ENCODE measurements at regions not wholly inside any gene's neighbourhood (a gene's known extent, or its start where the extent isn't known, plus 50 kb on each side); places are given as distances from the start of the nearest gene placed in this dataset.

GRCh38 chrX:17299206-17299605 is 75.8 kb upstream of the NHS start:
- Histone ChIP-seq H3K4me3 (ENCODE audit: extremely low read depth in 1 of 4, insufficient read depth in 2 of 4, low read depth in 3 of 4, low read length in 4 of 4) (no peak overlapping the region), H3K79me2 (ENCODE audit: control insufficient read depth in 1 of 2, insufficient read depth in 2 of 2, low read length in 2 of 2) (no peaks in the 10 kb centered on the region), H4K8ac (ENCODE audit: extremely low read depth, insufficient read depth, low read length) (no peak overlapping the region), H4K5ac (ENCODE audit: insufficient read length, low read depth, low read length) (no peak overlapping the region), H3K14ac (ENCODE audit: insufficient read length) (no peak overlapping the region), H2BK5ac (ENCODE audit: low read depth, low read length) (no peak overlapping the region), H4K20me1 (replicated peaks in 1 of 2; ENCODE audit: control insufficient read depth in 1 of 2, insufficient read depth in 2 of 2, low read length in 2 of 2) (no peaks in the 10 kb centered on the region), H3K23me2 (ENCODE audit: low read depth, low read length) (no peaks in the 10 kb centered on the region), H3K27ac (ENCODE audit: low read depth, low read length) (no peak overlapping the region), H3K9ac (replicated peaks in 1 of 4; ENCODE audit: extremely low read depth in 1 of 4, low read depth in 3 of 4, low read length in 3 of 4) (no peak overlapping the region), H2AK5ac (ENCODE audit: low read depth, low read length) (no peak overlapping the region), H3K56ac (replicated peaks; ENCODE audit: insufficient read length, low read depth, low read length) (no peak overlapping the region), H3K27me3 (replicated peaks in 1 of 4; ENCODE audit: control insufficient read depth in 3 of 4, extremely low read depth in 1 of 4, insufficient read depth in 3 of 4, low read length in 3 of 4) (no peaks in the 10 kb centered on the region), H3K79me1 (ENCODE audit: low read depth, low read length) (no peaks in the 10 kb centered on the region), H3K9me3 (ENCODE audit: insufficient read depth in 2 of 2, low read depth in 1 of 2, low read length in 1 of 2) (no peaks in the 10 kb centered on the region), H3K4ac (replicated peaks; ENCODE audit: insufficient read length, low read depth, low read length) (no peak overlapping the region), H2BK15ac (ENCODE audit: low read length) (no peak overlapping the region), H3K4me2 (ENCODE audit: insufficient read depth in 1 of 2, low read depth in 2 of 2, low read length in 2 of 2) (no peak overlapping the region), H2BK20ac (ENCODE audit: low read length) (no peak overlapping the region), H3K23ac (ENCODE audit: insufficient read length) (no peak overlapping the region), H3K18ac (ENCODE audit: extremely low read depth, low read length) (no peak overlapping the region), H2AFZ (ENCODE audit: low read length) (no peak overlapping the region), H3K36me3 (ENCODE audit: control insufficient read depth in 2 of 4, insufficient read depth in 4 of 4, low read length in 3 of 4) (no peaks in the 10 kb centered on the region), H2BK120ac (replicated peaks; ENCODE audit: low read depth, low read length) (no peak overlapping the region), H4K91ac (replicated peaks; ENCODE audit: insufficient read length, low read length) (no peak overlapping the region), H2BK12ac (ENCODE audit: low read depth, low read length) (no peak overlapping the region), H3K4me1 (replicated peaks in 1 of 4; ENCODE audit: control insufficient read depth in 3 of 4, insufficient read depth in 4 of 4, low read length in 3 of 4) (no peaks in the 10 kb centered on the region)
- ChIA-PET CTCF (ENCODE audit: partially characterized antibody) (interaction anchor here (1.0 kb wide), 1 partner anchor 33 kb away, joined by 3 read pairs; no protein-coding TSS in a partner anchor), POLR2A (ENCODE audit: partially characterized antibody) (no interaction called here)
- no peak for FAIRE-seq
- 96% methylated on average over 5 of the region's 5 CpGs; no CpG with 5 or more reads in 1 of the 2 experiments for WGBS, 2 experiments (ENCODE audit: extremely low coverage in 1 of 2, insufficient coverage in 1 of 2, insufficient read length in 1 of 2, insufficient replicate concordance in 2 of 2, low coverage in 1 of 2, low lambda C conversion rate in 2 of 2, missing lambda C conversion rate in 1 of 2)
- no peak for DNase-seq (ENCODE audit: low read depth in 1 of 2, low spot score in 2 of 2)
- no peak for TF ChIP-seq GTF2F1 (IDR thresholded peaks at IDR 0.05; ENCODE audit: borderline replicate concordance, low read depth, low read length)
- no peak for TF ChIP-seq CEBPB (IDR thresholded peaks at IDR 0.05; ENCODE audit: low read depth, low read length)
- TF ChIP-seq CHD1 (IDR thresholded peaks at IDR 0.05; ENCODE audit: low read depth, low read length): no peak
- no peak for TF ChIP-seq PHF8 (conservative IDR thresholded peaks at IDR 0.05; ENCODE audit: low read depth, low read length)
- no peak for TF ChIP-seq SP1 (IDR thresholded peaks at IDR 0.05; ENCODE audit: low read depth, low read length)
- TF ChIP-seq TAF1 (IDR thresholded peaks at IDR 0.05; ENCODE audit: low read depth, low read length): no peak
- no peak for TF ChIP-seq RFX5 (IDR thresholded peaks at IDR 0.05; ENCODE audit: borderline replicate concordance, low read depth, low read length)
- TF ChIP-seq NRF1 (IDR thresholded peaks at IDR 0.05; ENCODE audit: low read depth, low read length): no peak
- no peak for TF ChIP-seq POLR2AphosphoS5 (IDR thresholded peaks at IDR 0.05; ENCODE audit: low read depth, low read length)
- no peak for TF ChIP-seq ZNF274 (IDR thresholded peaks at IDR 0.05; ENCODE audit: borderline replicate concordance, extremely low read depth, low read length)
- TF ChIP-seq BACH1 (IDR thresholded peaks at IDR 0.05; ENCODE audit: low read length): no peak
- TF ChIP-seq MAX (IDR thresholded peaks at IDR 0.05): no peak
- no peak for TF ChIP-seq HDAC6 (IDR thresholded peaks at IDR 0.05; ENCODE audit: low read depth, low read length)
- TF ChIP-seq SP2 (IDR thresholded peaks at IDR 0.05; ENCODE audit: low read length): no peak

Measured in H1 (cell line).